NB4 (cell line): ENCODE measurements at regions not wholly inside any gene's neighbourhood (a gene's known extent, or its start where the extent isn't known, plus 50 kb on each side); places are given as distances from the start of the nearest gene placed in this dataset.

Experiments
- DNase-seq: peaks from one replicate; pipeline ENCODE4 v3.0.0; 2010; ENCODE audit warnings: low read depth
- H3K4me3 ChIP-seq: one replicate; pipeline ENCODE4 v1.5.1; 2011; ENCODE audit warnings: mild to moderate bottlenecking, low read depth, low read length, moderate library complexity
- CTCF ChIP-seq: IDR thresholded peaks from one replicate; pipeline ENCODE4 v1.5.1; 2012; ENCODE audit warnings: low read depth, low read length
- MAX ChIP-seq: IDR thresholded peaks from 2 replicates; pipeline ENCODE4 v1.6.1; 2011; ENCODE audit warnings: low read depth, low read length
- MYC ChIP-seq: IDR thresholded peaks from 2 replicates; pipeline ENCODE4 v1.6.1; 2011; ENCODE audit warnings: low read depth, low read length
- POLR2A ChIP-seq: IDR thresholded peaks from 2 replicates; pipeline ENCODE4 v1.6.1; 2011; ENCODE audit warnings: mild to moderate bottlenecking; ENCODE audit not compliant: insufficient read length; ENCODE audit errors: extremely low read depth

- TF ChIP-seq MAX = no peak
- no peak for TF ChIP-seq POLR2A
- TF ChIP-seq MYC = no peak
- no peak for TF ChIP-seq CTCF
- H3K4me3 ChIP-seq = no peak overlapping the region
- DNase-seq = no peak
Observed at GRCh38 chr4:123673971-123674370, 277.4 kb downstream of the SPRY1 start.

GRCh38 chr4:123674762-123675465 lies 278.3 kb downstream of the SPRY1 start:
- no peak for TF ChIP-seq POLR2A
- TF ChIP-seq MYC = no peak
- no peak for TF ChIP-seq MAX
- TF ChIP-seq CTCF = no peak
- no peak overlapping the region for H3K4me3 ChIP-seq
- no peak for DNase-seq

- TF ChIP-seq MYC (no peak), POLR2A (no peak), CTCF (no peak), MAX (no peak)
- no peak for DNase-seq
- no peak overlapping the region for H3K4me3 ChIP-seq
Observed at GRCh38 chr4:123675567-123675966, 279.0 kb downstream of the SPRY1 start.

GRCh38 chr4:123676071-123676889 lies 279.7 kb downstream of the SPRY1 start:
- TF ChIP-seq POLR2A = no peak
- no peak for TF ChIP-seq MYC
- TF ChIP-seq CTCF = no peak
- TF ChIP-seq MAX = no peak
- DNase-seq = no peak

GRCh38 chr4:123676890-123677229 lies 280.3 kb downstream of the SPRY1 start:
- H3K4me3 ChIP-seq = no peak overlapping the region
- DNase-seq = no peak
- no peak for TF ChIP-seq POLR2A
- TF ChIP-seq MYC = no peak
- no peak for TF ChIP-seq MAX
- no peak for TF ChIP-seq CTCF

More at GRCh38 chr4:123676071-123676889, 279.7 kb downstream of the SPRY1 start:
- H3K4me3 ChIP-seq = no peak overlapping the region
